ENCODE measurements at regions not wholly inside any gene's neighbourhood (a gene's known extent, or its start where the extent isn't known, plus 50 kb on each side); places are given as distances from the start of the nearest gene placed in this dataset.

- no peak for TF ChIP-seq INSM2 (tag by site-specific recombination; IDR thresholded peaks at IDR 0.05)
- no peak for TF ChIP-seq ZNF776 (tag by site-specific recombination; IDR thresholded peaks at IDR 0.05; ENCODE audit: borderline replicate concordance)
Observed at GRCh38 chr2:136210822-136211221, 92.9 kb upstream of the CXCR4 start (continued).

DNA sequence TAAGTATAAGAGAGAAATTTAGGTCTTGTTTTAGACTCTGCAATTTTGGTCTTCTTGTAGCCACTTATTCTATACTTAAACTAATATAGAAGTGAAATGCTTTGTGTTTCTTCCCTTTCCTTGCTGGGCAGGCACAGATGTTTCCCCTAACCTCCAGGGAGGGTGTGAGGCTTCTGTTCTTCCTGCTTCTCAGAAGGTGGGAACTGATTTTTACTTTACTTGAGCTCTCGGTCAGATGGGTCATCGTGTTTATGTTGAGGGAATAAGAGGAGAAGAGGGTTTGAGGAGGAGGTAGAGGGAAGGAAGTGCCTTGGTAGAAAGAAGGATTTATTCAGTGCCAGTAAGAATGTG, 92.5 kb upstream of the CXCR4 start:
- TF ChIP-seq ZBTB21 (tag by site-specific recombination; IDR thresholded peaks at IDR 0.05) (no peak), ZNF792 (tag by site-specific recombination; IDR thresholded peaks at IDR 0.05) (no peak), ATF2 (tag by site-specific recombination; IDR thresholded peaks at IDR 0.05; ENCODE audit: low read depth) (no peak), ZNF707 (tag by site-specific recombination; IDR thresholded peaks at IDR 0.05) (no peak), ZSCAN16 (tag by site-specific recombination; IDR thresholded peaks at IDR 0.05) (no peak), ZNF600 (tag by site-specific recombination; IDR thresholded peaks at IDR 0.05) (no peak)
- Histone ChIP-seq H3K36me3 (ENCODE audit: control insufficient read depth in 2 of 2, insufficient read depth in 1 of 2, low read length in 2 of 2) (no peaks in the 10 kb centered on the region), H3K9me3 (ENCODE audit: control insufficient read depth, insufficient read depth, low read depth, low read length) (no peaks in the 10 kb centered on the region), H3K4me3 (ENCODE audit: low read depth, low read length) (no peak overlapping the region), H3K27ac (ENCODE audit: extremely low read depth, low read depth, low read length) (no peak overlapping the region), H3K4me1 (ENCODE audit: control insufficient read depth, insufficient read depth, low read length) (no peaks in the 10 kb centered on the region)
- CTCF ChIA-PET = no interaction called here
- POLR2A ChIA-PET = no interaction called here

GRCh38 chr2:136209561-136210454, 91.9 kb upstream of the CXCR4 start:
- Histone ChIP-seq H3K4me3 (ENCODE audit: low read depth, low read length) (no peak overlapping the region), H3K4me1 (ENCODE audit: control insufficient read depth, insufficient read depth, low read length) (no peaks in the 10 kb centered on the region), H3K9me3 (ENCODE audit: control insufficient read depth, insufficient read depth, low read depth, low read length) (no peaks in the 10 kb centered on the region), H3K36me3 (ENCODE audit: control insufficient read depth in 2 of 2, insufficient read depth in 1 of 2, low read length in 2 of 2) (no peaks in the 10 kb centered on the region), H3K27ac (ENCODE audit: extremely low read depth, low read depth, low read length) (no peak overlapping the region)
- ChIA-PET CTCF (interaction anchor here (0.6 to 0.8 kb wide), 2 partner anchors 10 to 267 kb away, joined by 3 read pairs; no protein-coding TSS in a partner anchor), POLR2A (no interaction called here)
- TF ChIP-seq ELK4 (IDR thresholded peaks at IDR 0.05; ENCODE audit: borderline replicate concordance, low read depth, low read length) = no peak
- TF ChIP-seq, protein P1, sequence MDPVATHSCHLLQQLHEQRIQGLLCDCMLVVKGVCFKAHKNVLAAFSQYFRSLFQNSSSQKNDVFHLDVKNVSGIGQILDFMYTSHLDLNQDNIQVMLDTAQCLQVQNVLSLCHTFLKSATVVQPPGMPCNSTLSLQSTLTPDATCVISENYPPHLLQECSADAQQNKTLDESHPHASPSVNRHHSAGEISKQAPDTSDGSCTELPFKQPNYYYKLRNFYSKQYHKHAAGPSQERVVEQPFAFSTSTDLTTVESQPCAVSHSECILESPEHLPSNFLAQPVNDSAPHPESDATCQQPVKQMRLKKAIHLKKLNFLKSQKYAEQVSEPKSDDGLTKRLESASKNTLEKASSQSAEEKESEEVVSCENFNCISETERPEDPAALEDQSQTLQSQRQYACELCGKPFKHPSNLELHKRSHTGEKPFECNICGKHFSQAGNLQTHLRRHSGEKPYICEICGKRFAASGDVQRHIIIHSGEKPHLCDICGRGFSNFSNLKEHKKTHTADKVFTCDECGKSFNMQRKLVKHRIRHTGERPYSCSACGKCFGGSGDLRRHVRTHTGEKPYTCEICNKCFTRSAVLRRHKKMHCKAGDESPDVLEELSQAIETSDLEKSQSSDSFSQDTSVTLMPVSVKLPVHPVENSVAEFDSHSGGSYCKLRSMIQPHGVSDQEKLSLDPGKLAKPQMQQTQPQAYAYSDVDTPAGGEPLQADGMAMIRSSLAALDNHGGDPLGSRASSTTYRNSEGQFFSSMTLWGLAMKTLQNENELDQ (tag by site-specific recombination; IDR thresholded peaks at IDR 0.05; ENCODE audit: low read depth) = no peak
- no peak for TF ChIP-seq ZNF394 (tag by site-specific recombination; IDR thresholded peaks at IDR 0.05; ENCODE audit: borderline replicate concordance)
- TF ChIP-seq SETDB1 (IDR thresholded peaks at IDR 0.05; ENCODE audit: insufficient read length, low read length) = peak; percentile 77
- TF ChIP-seq TRIM28 (IDR thresholded peaks at IDR 0.05; ENCODE audit: borderline replicate concordance, low read length) = peak; percentile 74; the same call in 1 of the 2 replicates
